ENCODE measurements at regions not wholly inside any gene's neighbourhood (a gene's known extent, or its start where the extent isn't known, plus 50 kb on each side); places are given as distances from the start of the nearest gene placed in this dataset.

DNA sequence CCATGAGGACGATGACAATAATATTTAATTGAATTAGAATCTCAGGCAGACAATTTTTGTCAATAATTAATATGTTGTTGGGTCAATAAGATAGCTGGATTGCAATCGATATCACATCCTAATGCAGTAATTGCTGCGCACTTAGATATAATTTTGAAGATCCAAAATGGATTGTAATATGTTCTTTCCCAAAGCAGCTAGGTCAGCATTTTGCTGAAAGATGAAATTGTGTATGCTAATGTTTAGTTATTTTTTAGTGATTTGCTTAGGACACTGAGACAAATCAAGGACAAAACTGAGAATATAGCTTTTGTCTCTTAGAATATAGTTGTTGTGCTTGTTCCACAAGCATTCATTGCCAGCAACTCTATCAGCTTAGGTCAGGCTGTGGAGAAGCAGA is 389.9 kb downstream of the MTRR start:
- H3K36me3 ChIP-seq (ENCODE audit: control insufficient read depth, insufficient read depth, low read length) = no peaks in the 10 kb centered on the region
- no peak overlapping the region for H3K4me3 ChIP-seq (ENCODE audit: low read length)
- H3K4me1 ChIP-seq (ENCODE audit: control insufficient read depth, insufficient read depth, low read length) = no peaks in the 10 kb centered on the region
- H3K9me3 ChIP-seq (ENCODE audit: control insufficient read depth, low read length) = no peaks in the 10 kb centered on the region
- H3K9ac ChIP-seq (ENCODE audit: low read length) = no peak overlapping the region
- no peaks in the 10 kb centered on the region for H3K27me3 ChIP-seq (ENCODE audit: control insufficient read depth, insufficient read depth, low read length)

DNA sequence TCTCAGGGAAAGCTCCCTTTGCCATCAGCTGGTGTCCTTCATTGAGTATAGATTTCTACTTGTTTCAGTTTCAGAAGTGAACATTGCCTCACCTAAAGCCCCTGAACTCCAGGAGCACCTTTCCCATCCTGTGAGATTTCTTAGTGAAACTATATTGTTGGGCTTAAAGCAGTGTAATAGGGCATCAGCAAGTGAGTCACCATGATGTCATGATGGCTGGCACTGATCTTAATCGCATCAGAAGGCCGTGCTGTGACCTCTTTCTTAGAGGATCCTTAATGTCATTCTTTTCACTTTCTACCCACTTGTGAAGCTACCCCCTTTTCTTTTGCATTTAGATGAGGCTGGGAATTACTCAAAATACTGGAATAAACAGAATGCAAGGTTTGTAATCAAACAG is 401.3 kb downstream of the MTRR start:
- Histone ChIP-seq H3K4me1 (ENCODE audit: control insufficient read depth, insufficient read depth, low read length) (no peaks in the 10 kb centered on the region), H3K27me3 (ENCODE audit: control insufficient read depth, insufficient read depth, low read length) (no peaks in the 10 kb centered on the region), H3K36me3 (ENCODE audit: control insufficient read depth, insufficient read depth, low read length) (no peaks in the 10 kb centered on the region), H3K9me3 (ENCODE audit: control insufficient read depth, low read length) (no peaks in the 10 kb centered on the region), H3K4me3 (ENCODE audit: low read length) (no peak overlapping the region), H3K9ac (ENCODE audit: low read length) (no peak overlapping the region)

DNA sequence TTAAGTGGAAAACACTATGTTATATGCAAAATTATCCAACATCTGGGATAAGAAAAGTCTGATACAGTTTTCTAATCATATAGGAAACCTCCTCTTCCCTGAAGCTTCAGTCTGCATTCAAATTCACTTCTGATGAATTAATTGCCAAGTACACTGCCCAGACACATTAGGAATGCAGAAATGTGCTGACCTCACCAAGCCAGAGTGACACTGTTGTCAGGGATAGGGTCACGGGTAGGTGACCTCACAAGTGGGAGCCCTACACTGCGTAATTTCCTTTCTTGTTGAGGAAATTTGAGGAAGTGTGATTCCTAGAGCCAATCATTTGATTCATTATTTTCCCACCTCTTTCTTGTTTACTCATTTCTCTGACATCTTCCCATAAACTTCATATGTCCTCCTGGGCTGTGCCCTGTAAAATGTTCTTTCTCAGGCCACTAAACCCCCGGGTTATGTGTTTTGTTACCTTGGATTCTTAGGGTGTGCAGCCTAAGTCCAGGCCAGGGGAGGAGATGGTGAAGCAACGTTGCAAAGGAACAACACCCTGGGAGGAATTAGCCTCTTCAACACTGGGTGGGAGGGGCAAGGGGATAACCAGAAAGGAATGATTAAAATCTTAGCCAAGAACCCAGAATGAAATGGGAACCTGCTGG is 411.9 kb downstream of the MTRR start:
- Histone ChIP-seq H3K9me3 (ENCODE audit: control insufficient read depth, low read length) (no peaks in the 10 kb centered on the region), H3K36me3 (ENCODE audit: control insufficient read depth, insufficient read depth, low read length) (no peaks in the 10 kb centered on the region), H3K27me3 (ENCODE audit: control insufficient read depth, insufficient read depth, low read length) (no peaks in the 10 kb centered on the region), H3K9ac (ENCODE audit: low read length) (no peak overlapping the region), H3K4me1 (ENCODE audit: control insufficient read depth, insufficient read depth, low read length) (no peaks in the 10 kb centered on the region), H3K4me3 (ENCODE audit: low read length) (no peak overlapping the region)

DNA sequence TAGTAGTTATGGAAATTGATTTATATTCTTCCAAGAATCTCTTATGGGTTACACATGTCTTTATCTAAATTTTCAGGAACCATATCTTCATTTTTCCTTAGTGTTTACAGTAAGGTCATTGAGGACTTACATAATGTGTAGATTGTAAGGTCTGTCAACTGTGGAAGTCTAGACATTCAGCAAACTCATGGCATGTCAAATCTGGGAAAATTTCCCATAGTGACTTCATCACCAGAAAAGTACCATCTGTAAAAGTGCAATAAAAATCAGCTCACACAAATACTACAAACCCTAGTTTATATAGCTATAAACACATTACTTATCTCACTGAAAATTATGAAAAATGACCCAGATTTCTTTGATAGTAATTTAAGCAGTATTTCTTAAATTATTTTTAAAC is 419.4 kb downstream of the MTRR start:
- Histone ChIP-seq H3K27me3 (ENCODE audit: control insufficient read depth, insufficient read depth, low read length) (no peaks in the 10 kb centered on the region), H3K4me3 (ENCODE audit: low read length) (no peak overlapping the region), H3K36me3 (ENCODE audit: control insufficient read depth, insufficient read depth, low read length) (no peaks in the 10 kb centered on the region), H3K9me3 (ENCODE audit: control insufficient read depth, low read length) (no peaks in the 10 kb centered on the region), H3K9ac (ENCODE audit: low read length) (no peak overlapping the region), H3K4me1 (ENCODE audit: control insufficient read depth, insufficient read depth, low read length) (no peaks in the 10 kb centered on the region)

DNA sequence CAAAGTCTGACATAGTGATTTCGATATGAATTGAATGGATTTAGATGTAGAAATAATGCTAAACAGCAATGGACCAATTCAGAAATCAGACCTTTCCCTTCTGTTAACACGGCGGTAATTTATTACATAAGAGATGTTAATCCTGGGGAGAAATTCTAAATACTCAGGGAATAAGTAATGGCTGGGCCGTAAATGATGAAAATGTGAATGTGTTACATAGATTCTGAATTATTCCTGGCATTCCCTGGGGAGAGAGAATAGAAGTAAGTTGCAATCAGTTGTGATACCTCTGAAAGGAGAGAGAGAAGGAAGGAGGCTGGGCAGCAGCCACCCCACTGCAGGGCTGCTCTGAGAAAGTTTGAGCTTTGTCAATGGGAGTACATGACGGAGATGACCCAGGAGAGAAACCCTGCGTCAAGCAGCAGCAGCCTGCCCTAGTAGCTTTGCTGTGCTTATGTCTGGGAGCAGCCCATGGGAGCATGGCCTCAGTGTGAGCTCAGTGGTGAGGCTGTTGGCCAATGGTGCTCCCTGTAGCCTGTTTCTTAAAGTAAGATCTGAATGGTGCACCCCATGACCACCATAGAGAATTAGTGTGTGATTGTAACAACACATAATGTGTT is 420.1 kb downstream of the MTRR start:
- H3K36me3 ChIP-seq (ENCODE audit: control insufficient read depth, insufficient read depth, low read length) = no peaks in the 10 kb centered on the region
- H3K27me3 ChIP-seq (ENCODE audit: control insufficient read depth, insufficient read depth, low read length) = no peaks in the 10 kb centered on the region
- H3K4me1 ChIP-seq (ENCODE audit: control insufficient read depth, insufficient read depth, low read length) = no peaks in the 10 kb centered on the region
- H3K4me3 ChIP-seq (ENCODE audit: low read length) = no peak overlapping the region
- no peaks in the 10 kb centered on the region for H3K9me3 ChIP-seq (ENCODE audit: control insufficient read depth, low read length)
- no peak overlapping the region for H3K9ac ChIP-seq (ENCODE audit: low read length)

DNA sequence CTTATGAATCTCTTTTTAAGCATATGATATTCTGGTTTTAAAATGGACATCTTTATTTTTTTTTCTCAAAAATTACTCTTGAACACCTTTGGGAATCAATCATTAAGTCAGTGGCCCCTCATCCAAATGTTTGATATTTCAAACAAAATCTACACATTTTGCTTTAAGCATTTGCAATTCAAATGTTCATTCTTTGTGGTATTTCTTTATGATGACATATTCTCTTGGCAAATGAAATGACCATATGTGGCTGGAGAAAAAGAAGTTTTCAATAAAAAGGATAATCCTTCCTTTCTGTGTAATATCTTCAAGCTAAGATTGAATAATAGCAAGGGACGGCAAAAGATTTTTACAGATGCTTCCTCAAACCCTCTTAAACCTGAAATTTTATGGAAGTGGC is 420.8 kb downstream of the MTRR start:
- Histone ChIP-seq H3K9me3 (ENCODE audit: control insufficient read depth, low read length) (no peaks in the 10 kb centered on the region), H3K36me3 (ENCODE audit: control insufficient read depth, insufficient read depth, low read length) (no peaks in the 10 kb centered on the region), H3K4me3 (ENCODE audit: low read length) (no peak overlapping the region), H3K27me3 (ENCODE audit: control insufficient read depth, insufficient read depth, low read length) (no peaks in the 10 kb centered on the region), H3K9ac (ENCODE audit: low read length) (no peak overlapping the region), H3K4me1 (ENCODE audit: control insufficient read depth, insufficient read depth, low read length) (no peaks in the 10 kb centered on the region)

DNA sequence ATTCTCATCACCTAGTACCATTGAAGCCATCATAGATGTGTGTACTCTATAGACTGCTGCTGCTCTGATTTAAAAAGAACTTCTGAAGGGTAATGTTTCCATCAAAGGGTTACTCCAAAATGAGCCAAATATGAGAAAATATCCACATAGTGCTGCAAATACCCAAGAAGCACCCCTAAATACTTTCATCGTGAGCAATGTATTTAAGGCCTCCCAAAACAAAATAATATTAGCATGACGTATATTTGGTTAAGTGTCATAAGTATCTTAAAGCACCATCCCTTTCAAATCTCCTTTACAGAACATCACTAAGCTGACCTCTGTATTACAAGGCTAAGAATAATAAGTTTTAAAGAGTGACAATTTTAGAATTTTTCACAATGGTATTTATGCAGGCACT is 421.8 kb downstream of the MTRR start:
- Histone ChIP-seq H3K4me1 (ENCODE audit: control insufficient read depth, insufficient read depth, low read length) (no peaks in the 10 kb centered on the region), H3K4me3 (ENCODE audit: low read length) (no peak overlapping the region), H3K27me3 (ENCODE audit: control insufficient read depth, insufficient read depth, low read length) (no peaks in the 10 kb centered on the region), H3K36me3 (ENCODE audit: control insufficient read depth, insufficient read depth, low read length) (no peaks in the 10 kb centered on the region), H3K9me3 (ENCODE audit: control insufficient read depth, low read length) (no peaks in the 10 kb centered on the region), H3K9ac (ENCODE audit: low read length) (no peak overlapping the region)

DNA sequence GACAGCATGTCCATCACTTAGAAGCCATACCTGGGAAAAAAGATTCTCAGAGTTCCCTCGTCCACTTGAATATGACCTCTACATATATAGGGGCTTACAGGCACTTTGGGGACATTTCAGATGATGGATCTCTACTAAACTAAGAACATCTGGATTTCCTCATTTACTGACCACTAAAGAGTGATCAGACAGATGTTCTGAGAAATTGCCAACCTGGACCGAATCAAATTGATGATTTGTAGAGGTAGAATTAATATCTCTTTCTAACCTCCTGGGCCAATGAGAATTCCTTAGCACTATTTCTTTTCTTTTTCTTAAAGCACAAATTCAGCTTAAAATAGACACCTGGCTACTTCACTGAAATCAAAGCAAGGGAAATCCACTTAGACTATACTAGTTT is 422.7 kb downstream of the MTRR start:
- Histone ChIP-seq H3K36me3 (ENCODE audit: control insufficient read depth, insufficient read depth, low read length) (no peaks in the 10 kb centered on the region), H3K27me3 (ENCODE audit: control insufficient read depth, insufficient read depth, low read length) (no peaks in the 10 kb centered on the region), H3K4me3 (ENCODE audit: low read length) (no peak overlapping the region), H3K9ac (ENCODE audit: low read length) (no peak overlapping the region), H3K9me3 (ENCODE audit: control insufficient read depth, low read length) (no peaks in the 10 kb centered on the region), H3K4me1 (ENCODE audit: control insufficient read depth, insufficient read depth, low read length) (no peaks in the 10 kb centered on the region)

DNA sequence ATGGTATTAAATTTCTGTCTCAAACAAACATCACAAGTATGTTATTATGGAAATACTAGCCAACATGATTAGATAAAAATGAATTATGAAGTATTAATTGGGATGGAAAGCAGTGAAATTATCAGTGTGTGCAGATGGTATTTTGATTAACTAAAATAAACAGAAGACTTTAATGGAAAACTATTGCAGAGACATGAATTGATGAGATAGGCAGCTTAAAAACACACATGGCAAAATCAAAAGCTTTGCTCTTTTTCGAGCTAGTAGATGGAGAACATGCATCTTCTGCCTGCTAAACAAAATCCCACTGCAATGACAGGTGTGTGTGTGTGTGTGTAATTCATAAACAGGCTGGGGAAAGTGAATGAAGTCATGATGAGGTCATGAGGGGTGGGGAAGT is 426.2 kb downstream of the MTRR start:
- Histone ChIP-seq H3K4me3 (ENCODE audit: low read length) (no peak overlapping the region), H3K4me1 (ENCODE audit: control insufficient read depth, insufficient read depth, low read length) (no peaks in the 10 kb centered on the region), H3K27me3 (ENCODE audit: control insufficient read depth, insufficient read depth, low read length) (no peaks in the 10 kb centered on the region), H3K9ac (ENCODE audit: low read length) (no peak overlapping the region), H3K9me3 (ENCODE audit: control insufficient read depth, low read length) (no peaks in the 10 kb centered on the region), H3K36me3 (ENCODE audit: control insufficient read depth, insufficient read depth, low read length) (no peaks in the 10 kb centered on the region)

DNA sequence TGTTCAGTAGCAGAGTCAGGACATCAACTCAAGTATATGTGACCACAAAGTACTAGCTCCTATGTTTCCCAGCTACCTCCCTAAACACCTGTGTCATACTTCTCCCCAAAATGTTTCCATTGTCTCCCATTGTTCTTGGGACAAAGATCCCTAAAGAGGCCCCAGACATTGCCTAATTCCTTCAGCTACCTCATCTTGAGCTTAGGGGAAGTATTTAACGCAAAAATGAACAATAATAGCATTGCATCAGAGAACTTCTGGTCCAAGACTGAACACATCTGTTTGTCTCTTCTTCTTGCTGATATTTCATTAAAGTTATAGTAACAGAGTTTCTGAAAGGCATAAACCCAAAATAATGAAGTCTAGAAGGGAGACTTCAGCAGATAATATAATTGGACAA is 430.8 kb downstream of the MTRR start:
- Histone ChIP-seq H3K4me3 (ENCODE audit: low read length) (no peak overlapping the region), H3K9ac (ENCODE audit: low read length) (no peak overlapping the region), H3K4me1 (ENCODE audit: control insufficient read depth, insufficient read depth, low read length) (no peaks in the 10 kb centered on the region), H3K36me3 (ENCODE audit: control insufficient read depth, insufficient read depth, low read length) (no peaks in the 10 kb centered on the region), H3K27me3 (ENCODE audit: control insufficient read depth, insufficient read depth, low read length) (no peaks in the 10 kb centered on the region), H3K9me3 (ENCODE audit: control insufficient read depth, low read length) (no peaks in the 10 kb centered on the region)

DNA sequence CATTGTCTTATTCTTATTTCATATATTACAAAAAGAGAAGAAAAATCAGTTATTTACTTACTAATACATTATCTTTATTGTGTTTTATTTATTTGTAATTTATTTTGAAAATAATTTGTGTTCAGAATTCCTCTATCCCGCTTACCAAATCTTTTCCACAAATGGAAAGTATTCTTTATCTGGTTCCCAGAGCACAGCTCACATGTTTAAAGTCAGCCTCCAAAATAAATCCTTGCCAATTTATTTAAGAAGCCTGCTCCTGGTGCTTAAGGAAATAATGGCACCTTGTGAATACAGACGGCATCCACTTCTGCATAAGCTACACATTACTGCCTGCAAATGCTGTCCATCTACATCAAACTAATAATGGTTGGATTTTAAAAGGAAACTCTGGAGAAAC is 435.4 kb downstream of the MTRR start:
- H3K36me3 ChIP-seq (ENCODE audit: control insufficient read depth, insufficient read depth, low read length) = no peaks in the 10 kb centered on the region
- H3K9me3 ChIP-seq (ENCODE audit: control insufficient read depth, low read length) = no peaks in the 10 kb centered on the region
- H3K4me1 ChIP-seq (ENCODE audit: control insufficient read depth, insufficient read depth, low read length) = no peaks in the 10 kb centered on the region
- no peak overlapping the region for H3K9ac ChIP-seq (ENCODE audit: low read length)
- H3K27me3 ChIP-seq (ENCODE audit: control insufficient read depth, insufficient read depth, low read length) = no peaks in the 10 kb centered on the region
- no peak overlapping the region for H3K4me3 ChIP-seq (ENCODE audit: low read length)

DNA sequence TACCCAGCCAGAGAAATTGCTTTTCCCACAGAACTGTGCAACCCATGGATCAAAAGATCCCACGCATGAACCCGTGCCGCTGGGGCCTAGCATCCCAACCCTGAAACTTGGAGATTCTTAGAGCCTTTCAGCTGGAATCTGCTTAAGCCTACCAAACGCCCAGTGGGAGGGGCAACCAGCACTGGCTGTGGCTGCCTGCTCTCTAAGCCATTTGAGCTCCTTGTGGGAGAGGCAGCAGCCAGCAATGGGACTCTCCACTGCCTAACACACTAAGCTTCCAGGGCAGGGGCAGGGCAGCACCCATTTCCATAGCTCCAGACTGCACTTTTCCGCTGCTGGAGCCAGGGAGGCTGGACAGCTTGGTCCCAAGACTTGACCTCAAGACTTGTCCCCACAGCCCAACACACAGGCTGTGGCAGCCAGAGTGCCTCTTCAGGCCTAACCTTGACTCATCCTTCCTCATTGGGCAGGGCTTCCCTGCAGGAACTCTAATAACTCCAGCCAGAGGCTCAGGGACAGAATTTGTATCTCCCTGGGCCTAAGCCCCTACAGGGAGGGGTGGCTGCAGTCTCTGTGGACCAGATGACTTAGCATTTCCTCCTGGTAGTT is 437.4 kb downstream of the MTRR start:
- Histone ChIP-seq H3K4me3 (ENCODE audit: low read length) (no peak overlapping the region), H3K36me3 (ENCODE audit: control insufficient read depth, insufficient read depth, low read length) (no peaks in the 10 kb centered on the region), H3K9me3 (ENCODE audit: control insufficient read depth, low read length) (no peaks in the 10 kb centered on the region), H3K4me1 (ENCODE audit: control insufficient read depth, insufficient read depth, low read length) (no peaks in the 10 kb centered on the region), H3K27me3 (ENCODE audit: control insufficient read depth, insufficient read depth, low read length) (no peaks in the 10 kb centered on the region), H3K9ac (ENCODE audit: low read length) (no peak overlapping the region)
